ENCODE measurements at regions not wholly inside any gene's neighbourhood (a gene's known extent, or its start where the extent isn't known, plus 50 kb on each side); places are given as distances from the start of the nearest gene placed in this dataset.

- no peak overlapping the region for H3K27ac ChIP-seq
- in situ Hi-C loops (cut with MboI; ENCODE audit: low sequenced_read_pairs in 4 of 4), result no loop called here
- DNase-seq, result no peak
These were observed 127.2 kb upstream of the DLG1 start for GRCh38 chr3:197425485-197426120.

GRCh38 chr3:197424674-197425484, 126.5 kb upstream of the DLG1 start:
- ATAC-seq, result no peak

More at GRCh38 chr3:197425485-197426120, 127.2 kb upstream of the DLG1 start:
- no peak for ATAC-seq
- no peak overlapping the region for H3K4me3 ChIP-seq
- intact Hi-C loops (cut with DNase I; ENCODE audit: low total_unique reads), result no loop called here
- peaks cover 0 to under 1% of the 10 kb centered on the region in 2 donors for H3K4me1 ChIP-seq
- H3K36me3 ChIP-seq, result no peaks in the 10 kb centered on the region
- TF ChIP-seq CTCF (IDR thresholded peaks at IDR 0.05 in 4 of 5, conservative IDR thresholded peaks at IDR 0.05 in 1 of 5) (no peak), POLR2A (IDR thresholded peaks at IDR 0.05) (no peak)
- H3K9me3 ChIP-seq, result no peaks in the 10 kb centered on the region
- H3K27me3 ChIP-seq, result peaks cover 0 to 3% (median 0%) of the 10 kb centered on the region in 3 donors

GRCh38 chr3:197424266-197424665, 125.9 kb upstream of the DLG1 start:
- no peak for TF ChIP-seq POLR2A (IDR thresholded peaks at IDR 0.05)
- no peak for TF ChIP-seq CTCF (IDR thresholded peaks at IDR 0.05 in 4 of 5, conservative IDR thresholded peaks at IDR 0.05 in 1 of 5)
- ATAC-seq (no peak), DNase-seq (no peak)
- H3K4me1 ChIP-seq, result no peaks in the 10 kb centered on the region
- no peak overlapping the region for H3K27ac ChIP-seq
- H3K36me3 ChIP-seq, result no peaks in the 10 kb centered on the region
- in situ Hi-C loops (cut with MboI; ENCODE audit: low sequenced_read_pairs in 4 of 4) (no loop called here), intact Hi-C loops (cut with DNase I; ENCODE audit: low total_unique reads) (no loop called here)
- no peak overlapping the region for H3K4me3 ChIP-seq
- peaks cover 0 to 3% (median 0%) of the 10 kb centered on the region in 3 donors for H3K27me3 ChIP-seq
- no peaks in the 10 kb centered on the region for H3K9me3 ChIP-seq

More at GRCh38 chr3:197424674-197425484, 126.5 kb upstream of the DLG1 start:
- intact Hi-C loops (cut with DNase I; ENCODE audit: low total_unique reads) (no loop called here), in situ Hi-C loops (cut with MboI; ENCODE audit: low sequenced_read_pairs in 4 of 4) (no loop called here)
- Histone ChIP-seq H3K4me1 (no peaks in the 10 kb centered on the region), H3K27me3 (peaks cover 0 to 3% (median 0%) of the 10 kb centered on the region in 3 donors), H3K9me3 (no peaks in the 10 kb centered on the region), H3K36me3 (no peaks in the 10 kb centered on the region), H3K27ac (no peak overlapping the region), H3K4me3 (no peak overlapping the region)
- DNase-seq, result no peak
- TF ChIP-seq CTCF (IDR thresholded peaks at IDR 0.05 in 4 of 5, conservative IDR thresholded peaks at IDR 0.05 in 1 of 5) (no peak), POLR2A (IDR thresholded peaks at IDR 0.05) (no peak)

- H3K27me3 ChIP-seq, result peaks cover 0 to 3% (median 0%) of the 10 kb centered on the region in 3 donors
- no peaks in the 10 kb centered on the region for H3K4me1 ChIP-seq
- no peak for ATAC-seq
- TF ChIP-seq CTCF (IDR thresholded peaks at IDR 0.05 in 4 of 5, conservative IDR thresholded peaks at IDR 0.05 in 1 of 5), result no peak
- in situ Hi-C loops (cut with MboI; ENCODE audit: low sequenced_read_pairs in 4 of 4) (no loop called here), intact Hi-C loops (cut with DNase I; ENCODE audit: low total_unique reads) (no loop called here)
- no peak overlapping the region for H3K27ac ChIP-seq
- no peak overlapping the region for H3K4me3 ChIP-seq
- H3K9me3 ChIP-seq, result no peaks in the 10 kb centered on the region
- DNase-seq, result no peak
- no peaks in the 10 kb centered on the region for H3K36me3 ChIP-seq
These were observed 125.0 kb upstream of the DLG1 start for GRCh38 chr3:197423376-197423775.

All from gastrocnemius medialis (tissue), 4 donors.